GM19238 (cell line): ENCODE measurements at regions not wholly inside any gene's neighbourhood (a gene's known extent, or its start where the extent isn't known, plus 50 kb on each side); places are given as distances from the start of the nearest gene placed in this dataset.
"Not testable (repeated sequence)": the region's sequence is repeated elsewhere in the genome, so short reads cannot be mapped to it uniquely, and the experiment has no call there.

ENCODE experiments used
- DNase-seq: peaks from one replicate; pipeline ENCODE4 v3.0.0; 2011; ENCODE audit warnings: low spot score; ENCODE audit not compliant: insufficient read length

GRCh38 chr1:37372302-37372701 lies 102.1 kb upstream of the ZC3H12A start:
- DNase-seq: no peak

- DNase-seq: no peak
Measured at GRCh38 chr1:37372711-37373110, 101.7 kb upstream of the ZC3H12A start.

GRCh38 chr1:37373413-37373812 lies 101.0 kb upstream of the ZC3H12A start:
- no peak for DNase-seq

- DNase-seq: not testable (repeated sequence)
Measured at GRCh38 chr1:37380546-37380945, 93.8 kb upstream of the ZC3H12A start.

- DNase-seq: no peak
Measured at GRCh38 chr1:37387854-37388253, 86.5 kb upstream of the ZC3H12A start.

- DNase-seq: no peak
Measured at GRCh38 chr1:37389327-37389726, 85.1 kb upstream of the ZC3H12A start.

- DNase-seq: no peak
Measured at GRCh38 chr1:37391211-37392011, 83.0 kb upstream of the ZC3H12A start.

GRCh38 chr1:37392051-37392450 lies 82.3 kb upstream of the ZC3H12A start:
- DNase-seq: no peak

- DNase-seq: no peak
Measured at GRCh38 chr1:37393173-37394120, 80.9 kb upstream of the ZC3H12A start.

GRCh38 chr1:37394574-37395464 lies 79.6 kb upstream of the ZC3H12A start:
- DNase-seq: no peak

GRCh38 chr1:37398096-37398495 lies 76.3 kb upstream of the ZC3H12A start:
- no peak for DNase-seq

GRCh38 chr1:37399205-37399604 lies 75.2 kb upstream of the ZC3H12A start:
- DNase-seq: no peak

GRCh38 chr1:37399830-37400464 lies 74.4 kb upstream of the ZC3H12A start:
- no peak for DNase-seq

GRCh38 chr1:37400466-37401225 lies 73.7 kb upstream of the ZC3H12A start:
- no peak for DNase-seq

GRCh38 chr1:37403166-37403565 lies 71.2 kb upstream of the ZC3H12A start:
- no peak for DNase-seq

GRCh38 chr1:37404711-37405110 lies 69.7 kb upstream of the ZC3H12A start:
- DNase-seq: no peak

GRCh38 chr1:37410105-37410504 lies 64.3 kb upstream of the ZC3H12A start:
- DNase-seq: no peak

- no peak for DNase-seq
Measured at GRCh38 chr1:37410815-37411214, 63.6 kb upstream of the ZC3H12A start.

- DNase-seq: no peak
Measured at GRCh38 chr1:37415611-37416244, 58.7 kb upstream of the ZC3H12A start.

- DNase-seq: no peak
Measured at GRCh38 chr1:37420456-37420855, 53.9 kb upstream of the ZC3H12A start.
